ENCODE measurements at regions not wholly inside any gene's neighbourhood (a gene's known extent, or its start where the extent isn't known, plus 50 kb on each side); places are given as distances from the start of the nearest gene placed in this dataset.

DNA sequence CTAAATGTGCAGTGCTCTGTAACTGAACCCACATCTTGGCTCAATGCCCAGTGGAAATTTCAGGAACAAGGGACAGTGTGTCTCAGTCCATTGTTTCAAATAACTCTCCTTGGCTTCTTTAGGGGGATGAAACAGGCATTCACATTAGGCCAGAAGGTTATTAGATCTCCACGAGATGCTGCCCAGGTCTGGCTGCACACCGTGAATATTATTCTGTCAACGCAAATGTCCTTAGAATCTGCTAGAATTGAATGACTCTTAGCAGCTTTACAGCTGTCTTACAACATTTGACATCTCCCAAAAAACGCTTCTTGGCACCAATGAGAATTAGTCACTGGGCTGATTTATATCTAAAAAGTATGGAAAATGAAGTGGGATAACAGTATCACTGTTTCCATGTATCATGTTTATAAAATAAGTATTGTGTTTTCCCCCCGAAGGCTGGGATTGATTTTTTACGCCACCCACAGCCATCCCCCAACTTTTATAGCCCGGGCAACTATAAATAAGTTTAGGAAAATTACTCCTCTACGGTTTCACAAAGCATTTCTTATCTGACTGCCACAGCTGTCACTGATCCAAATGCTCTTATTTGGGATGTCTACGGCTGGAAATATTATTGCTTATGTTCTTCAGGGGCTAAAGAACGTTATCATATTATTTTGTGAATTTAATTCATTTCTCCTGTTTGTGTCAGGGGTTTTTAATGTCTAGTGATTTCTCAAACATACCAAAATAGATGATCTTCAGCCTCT is 559.7 kb upstream of the FAT1 start:
- TF ChIP-seq CTCF (IDR thresholded peaks at IDR 0.05; ENCODE audit: control extremely low read depth in 1 of 3, insufficient read depth in 1 of 3, low read depth in 1 of 3, low read length in 3 of 3) (no peak), CHD2 (IDR thresholded peaks at IDR 0.05; ENCODE audit: low read length) (no peak), ATF2 (IDR thresholded peaks at IDR 0.05; ENCODE audit: low read length) (no peak), GTF2F1 (IDR thresholded peaks at IDR 0.05; ENCODE audit: borderline replicate concordance, low read depth, low read length) (no peak), EZH2 (IDR thresholded peaks at IDR 0.05; ENCODE audit: low read depth, low read length, severe bottlenecking) (no peak)

Data from H1 (cell line).